ENCODE measurements at regions not wholly inside any gene's neighbourhood (a gene's known extent, or its start where the extent isn't known, plus 50 kb on each side); places are given as distances from the start of the nearest gene placed in this dataset.

DNA sequence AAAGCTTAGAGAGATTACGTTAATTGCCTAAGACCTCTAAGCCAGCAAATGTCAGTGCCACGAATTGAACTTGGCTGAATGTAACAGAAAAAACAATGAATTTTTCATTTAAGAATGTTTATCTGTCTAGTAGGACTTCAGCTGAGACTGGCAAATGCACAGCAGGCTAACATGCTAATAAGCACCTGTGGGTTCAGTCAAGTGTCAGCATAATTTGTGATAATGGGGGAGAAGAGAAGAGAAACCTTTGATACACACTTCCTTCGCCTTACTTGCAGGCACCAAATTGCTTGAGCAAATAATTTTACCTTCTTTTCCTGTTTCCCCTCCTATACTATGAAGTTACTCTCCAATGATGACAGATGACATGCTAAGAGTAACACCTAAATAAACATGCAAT, 1136.5 kb upstream of the SORCS1 start:
- peaks cover 13% of the 10 kb centered on the region for H3K9me3 Mint-ChIP-seq (ENCODE audit: low read depth)
- H3K4me1 Mint-ChIP-seq (ENCODE audit: low read depth), result no peaks in the 10 kb centered on the region
- H3K36me3 Mint-ChIP-seq, result no peaks in the 10 kb centered on the region
- H3K27me3 Mint-ChIP-seq, result no peaks in the 10 kb centered on the region
- H3K4me3 Mint-ChIP-seq, result no peak overlapping the region
- no peak overlapping the region for H3K27ac Mint-ChIP-seq

DNA sequence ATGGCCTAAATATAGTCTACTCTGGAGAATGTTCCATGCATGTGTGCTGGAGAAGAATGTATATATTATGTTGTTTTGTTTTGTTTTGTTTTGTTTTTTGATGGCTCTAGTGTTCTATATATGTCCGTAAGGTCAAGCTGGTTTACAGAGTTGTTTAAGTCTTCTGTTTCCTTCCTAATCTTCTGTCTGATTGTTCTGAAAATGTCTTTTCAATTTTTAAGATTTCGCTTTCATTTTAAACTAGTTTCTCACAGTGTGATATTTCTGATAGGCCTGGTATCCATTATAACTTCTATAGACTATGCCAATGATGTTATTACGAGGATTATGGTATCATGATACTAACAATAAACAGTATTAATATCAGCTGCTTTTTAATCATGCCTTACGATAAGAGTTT, 1126.3 kb upstream of the SORCS1 start:
- H3K27me3 Mint-ChIP-seq, result no peaks in the 10 kb centered on the region
- no peak overlapping the region for H3K27ac Mint-ChIP-seq
- no peaks in the 10 kb centered on the region for H3K36me3 Mint-ChIP-seq
- H3K9me3 Mint-ChIP-seq (ENCODE audit: low read depth), result peaks cover 13% of the 10 kb centered on the region
- no peak overlapping the region for H3K4me3 Mint-ChIP-seq
- no peaks in the 10 kb centered on the region for H3K4me1 Mint-ChIP-seq (ENCODE audit: low read depth)

DNA sequence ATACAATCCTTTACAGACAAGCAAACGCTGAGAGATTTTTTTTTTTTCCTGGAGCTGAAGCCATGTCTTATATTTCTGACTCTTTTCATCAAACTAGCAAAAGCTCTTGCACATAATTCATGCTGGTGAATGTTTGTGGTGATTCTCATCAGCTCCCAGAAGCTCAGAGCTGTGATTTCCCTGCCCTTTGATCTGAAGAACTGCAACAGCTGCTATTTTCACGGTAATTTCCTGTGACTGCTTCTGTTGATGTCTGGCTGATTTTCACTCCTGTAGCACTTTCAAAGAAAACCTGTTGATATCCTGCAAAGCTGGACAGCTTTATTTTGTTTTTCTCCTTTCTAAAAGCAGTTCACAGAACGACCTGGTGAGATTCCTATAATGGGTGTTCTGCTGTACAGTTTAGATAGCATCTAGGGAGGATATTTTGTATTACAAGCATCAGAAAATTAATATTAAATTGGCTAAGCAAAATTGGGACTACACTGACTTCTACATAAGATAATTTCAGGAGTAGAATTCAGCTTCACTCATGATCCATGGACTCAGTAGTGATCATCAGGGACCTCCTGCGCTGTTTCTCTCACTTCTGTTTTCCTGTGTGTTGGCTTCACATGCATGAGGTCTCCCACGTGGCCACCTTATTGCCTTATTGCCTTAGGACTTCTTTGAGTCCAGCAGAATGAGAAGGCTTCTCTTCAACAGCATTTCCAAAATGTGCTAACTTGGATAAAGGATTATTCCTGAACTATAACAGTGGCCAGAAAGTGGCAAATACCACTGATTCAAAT, 1111.6 kb upstream of the SORCS1 start:
- H3K27me3 Mint-ChIP-seq, result no peaks in the 10 kb centered on the region
- peaks cover 8% of the 10 kb centered on the region for H3K9me3 Mint-ChIP-seq (ENCODE audit: low read depth)
- no peaks in the 10 kb centered on the region for H3K4me1 Mint-ChIP-seq (ENCODE audit: low read depth)
- no peaks in the 10 kb centered on the region for H3K36me3 Mint-ChIP-seq
- H3K27ac Mint-ChIP-seq, result no peak overlapping the region
- no peak overlapping the region for H3K4me3 Mint-ChIP-seq

DNA sequence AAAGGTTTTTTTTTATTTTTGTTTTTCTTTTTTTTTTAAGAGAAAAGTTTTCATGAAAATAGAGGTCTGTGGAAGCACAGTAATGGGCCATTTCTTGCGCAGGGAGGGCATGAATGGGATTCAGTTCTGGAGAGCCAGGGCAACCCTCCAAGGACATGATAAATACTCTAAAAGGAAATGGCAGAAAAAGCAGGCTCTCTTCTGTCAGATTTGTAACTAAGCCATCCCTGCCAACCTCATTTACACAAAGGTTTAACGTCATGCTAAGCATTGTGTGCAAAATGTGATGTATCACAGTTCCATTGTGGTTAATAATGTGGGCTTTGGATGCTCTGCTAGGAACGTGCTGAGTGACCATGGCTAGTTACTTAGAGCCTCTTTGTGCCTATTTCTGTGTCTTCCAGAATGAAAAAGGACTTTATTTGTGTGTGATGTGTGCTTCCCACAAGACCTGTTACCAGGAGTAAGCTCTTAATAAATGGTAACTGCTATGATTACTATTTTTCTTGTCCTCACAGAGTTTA, 1095.9 kb upstream of the SORCS1 start:
- Mint-ChIP-seq H3K9me3 (ENCODE audit: low read depth) (no peaks in the 10 kb centered on the region), H3K36me3 (no peaks in the 10 kb centered on the region), H3K27ac (no peak overlapping the region), H3K4me3 (no peak overlapping the region), H3K4me1 (ENCODE audit: low read depth) (no peaks in the 10 kb centered on the region), H3K27me3 (no peaks in the 10 kb centered on the region)

DNA sequence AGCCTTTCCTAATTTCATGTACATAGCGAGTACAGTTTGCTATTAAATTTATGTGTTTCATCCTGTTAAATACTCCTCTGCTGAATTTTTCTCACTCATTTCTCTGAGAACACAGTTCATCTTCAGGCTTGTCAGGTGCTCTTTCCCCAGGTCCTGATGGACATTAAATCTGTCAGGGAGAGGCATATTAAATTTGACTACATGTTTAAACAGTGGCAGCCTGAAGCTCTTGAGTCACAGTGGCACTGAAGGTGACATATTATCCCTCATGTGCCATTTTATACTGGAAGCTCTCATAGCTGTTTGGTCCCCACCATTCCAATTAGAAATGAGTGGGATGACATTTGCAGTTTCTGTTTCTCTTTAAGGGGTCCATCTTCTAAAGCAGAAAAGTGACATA, 1089.6 kb upstream of the SORCS1 start:
- Mint-ChIP-seq H3K4me3 (no peak overlapping the region), H3K4me1 (ENCODE audit: low read depth) (no peaks in the 10 kb centered on the region), H3K27ac (no peak overlapping the region), H3K27me3 (no peaks in the 10 kb centered on the region), H3K9me3 (ENCODE audit: low read depth) (no peaks in the 10 kb centered on the region), H3K36me3 (no peaks in the 10 kb centered on the region)

DNA sequence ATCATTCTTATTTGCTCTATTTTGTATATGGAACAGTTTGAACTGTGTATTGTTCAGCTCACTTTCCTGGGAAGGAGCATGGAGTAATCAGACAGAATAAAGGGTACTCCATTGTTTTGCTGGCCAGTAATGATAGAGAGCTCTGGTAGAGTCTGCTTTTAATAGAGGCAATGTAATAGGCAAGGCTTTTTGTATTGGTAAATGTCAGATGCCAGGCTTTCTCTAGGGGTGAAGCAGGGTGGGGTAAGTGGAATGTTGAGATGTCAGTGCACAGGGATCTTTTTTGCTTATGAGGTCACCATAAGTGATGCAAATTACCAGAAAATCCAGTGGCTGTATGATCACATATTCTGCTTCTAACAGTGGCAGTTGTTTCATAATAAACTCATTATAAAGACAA, 1088.3 kb upstream of the SORCS1 start:
- H3K4me1 Mint-ChIP-seq (ENCODE audit: low read depth), result no peaks in the 10 kb centered on the region
- H3K4me3 Mint-ChIP-seq, result no peak overlapping the region
- no peaks in the 10 kb centered on the region for H3K36me3 Mint-ChIP-seq
- H3K27me3 Mint-ChIP-seq, result no peaks in the 10 kb centered on the region
- no peak overlapping the region for H3K27ac Mint-ChIP-seq
- no peaks in the 10 kb centered on the region for H3K9me3 Mint-ChIP-seq (ENCODE audit: low read depth)

DNA sequence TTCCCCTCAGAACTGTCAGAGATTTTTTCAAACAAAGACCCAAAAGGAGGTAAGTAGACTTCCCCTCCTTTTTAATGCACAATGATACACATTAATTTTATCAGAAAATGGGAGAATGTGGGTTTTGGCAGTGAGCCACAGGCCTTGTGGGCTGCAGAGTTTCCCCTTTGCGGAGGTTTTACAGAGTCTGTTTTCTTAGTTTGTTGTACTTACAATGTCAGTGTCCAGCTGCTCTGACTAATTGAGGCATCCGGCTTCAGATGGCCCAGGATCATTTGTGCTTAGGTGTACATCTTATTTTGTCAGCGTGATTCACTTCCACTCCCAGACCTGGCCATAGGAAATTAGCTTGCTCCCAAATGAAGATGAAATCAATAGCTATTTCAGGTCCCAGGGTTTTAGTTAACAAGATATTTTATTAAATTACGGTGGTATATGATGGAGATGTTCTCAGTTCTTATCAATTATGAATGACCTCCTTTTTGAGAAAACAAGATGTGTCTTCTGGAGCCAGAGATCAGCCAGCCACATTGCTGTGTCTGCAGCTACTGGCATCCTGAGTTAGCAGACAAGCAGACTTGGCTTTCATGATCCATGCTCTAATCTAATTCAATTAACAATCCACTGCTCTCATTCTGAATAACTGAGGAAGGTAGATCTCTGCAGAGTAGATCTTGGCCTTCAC, 1086.6 kb upstream of the SORCS1 start:
- no peak overlapping the region for H3K4me3 Mint-ChIP-seq
- no peaks in the 10 kb centered on the region for H3K36me3 Mint-ChIP-seq
- H3K9me3 Mint-ChIP-seq (ENCODE audit: low read depth), result no peaks in the 10 kb centered on the region
- H3K4me1 Mint-ChIP-seq (ENCODE audit: low read depth), result no peaks in the 10 kb centered on the region
- no peaks in the 10 kb centered on the region for H3K27me3 Mint-ChIP-seq
- no peak overlapping the region for H3K27ac Mint-ChIP-seq

DNA sequence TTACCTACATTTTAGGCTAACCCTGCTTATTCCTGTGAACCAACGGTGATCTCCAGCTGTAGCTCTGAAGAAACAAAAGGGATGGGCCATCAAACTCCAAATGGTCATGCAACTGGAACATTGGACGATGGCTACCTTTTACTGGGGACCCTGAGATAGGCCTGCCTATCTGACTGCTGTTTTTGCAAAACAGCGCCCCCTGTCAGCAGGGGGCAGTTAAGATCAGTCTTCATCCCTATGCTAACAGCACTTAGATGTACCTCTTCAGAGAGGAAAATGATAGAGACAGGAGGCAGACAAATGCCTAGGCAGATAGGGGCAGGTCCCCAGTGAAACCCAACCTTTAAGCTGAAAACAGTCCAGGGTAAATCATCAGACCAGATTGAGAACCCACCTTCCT, 1085.4 kb upstream of the SORCS1 start:
- Mint-ChIP-seq H3K4me1 (ENCODE audit: low read depth) (no peaks in the 10 kb centered on the region), H3K9me3 (ENCODE audit: low read depth) (no peaks in the 10 kb centered on the region), H3K4me3 (no peak overlapping the region), H3K36me3 (no peaks in the 10 kb centered on the region), H3K27me3 (no peaks in the 10 kb centered on the region), H3K27ac (no peak overlapping the region)

DNA sequence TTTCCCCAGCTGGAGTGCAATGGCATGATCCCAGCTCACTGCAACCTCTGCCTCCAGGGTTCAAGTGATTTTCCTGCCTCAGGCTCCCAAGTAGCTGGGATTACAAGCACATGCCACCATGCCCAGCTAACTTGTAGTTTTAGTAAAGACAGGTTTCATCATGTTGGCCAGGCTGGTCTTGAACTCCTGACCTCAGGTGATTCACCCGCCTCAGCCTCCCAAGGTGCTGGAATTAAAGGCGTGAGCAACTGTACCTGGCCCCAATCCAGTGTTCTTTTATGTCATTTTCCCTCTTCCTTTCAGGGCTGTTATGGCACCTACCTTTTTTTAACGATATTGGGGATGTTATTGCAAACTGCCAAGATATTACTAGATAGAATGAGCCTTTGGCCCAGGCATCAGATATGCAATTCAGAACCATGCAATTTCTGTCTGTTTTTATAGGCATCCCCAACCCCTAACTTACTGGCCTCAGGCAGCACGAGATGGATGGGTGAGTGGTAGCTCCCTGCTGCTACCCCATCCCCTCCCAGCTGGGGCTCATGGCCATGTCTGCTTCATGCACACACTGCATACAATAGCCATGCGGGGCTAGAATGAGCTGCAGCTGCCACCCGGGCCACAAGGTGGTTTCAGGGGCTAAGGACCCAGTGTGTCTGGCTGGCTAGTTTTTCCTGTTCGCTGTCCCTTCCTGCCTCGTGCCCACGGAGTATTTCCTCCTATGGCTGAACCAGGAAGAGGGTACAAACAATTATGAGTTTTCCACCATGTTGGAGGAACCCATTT, 1080.1 kb upstream of the SORCS1 start:
- H3K4me1 Mint-ChIP-seq (ENCODE audit: low read depth), result no peaks in the 10 kb centered on the region
- no peak overlapping the region for H3K27ac Mint-ChIP-seq
- peaks cover 12% of the 10 kb centered on the region for H3K9me3 Mint-ChIP-seq (ENCODE audit: low read depth)
- no peak overlapping the region for H3K4me3 Mint-ChIP-seq
- H3K27me3 Mint-ChIP-seq, result no peaks in the 10 kb centered on the region
- H3K36me3 Mint-ChIP-seq, result no peaks in the 10 kb centered on the region

DNA sequence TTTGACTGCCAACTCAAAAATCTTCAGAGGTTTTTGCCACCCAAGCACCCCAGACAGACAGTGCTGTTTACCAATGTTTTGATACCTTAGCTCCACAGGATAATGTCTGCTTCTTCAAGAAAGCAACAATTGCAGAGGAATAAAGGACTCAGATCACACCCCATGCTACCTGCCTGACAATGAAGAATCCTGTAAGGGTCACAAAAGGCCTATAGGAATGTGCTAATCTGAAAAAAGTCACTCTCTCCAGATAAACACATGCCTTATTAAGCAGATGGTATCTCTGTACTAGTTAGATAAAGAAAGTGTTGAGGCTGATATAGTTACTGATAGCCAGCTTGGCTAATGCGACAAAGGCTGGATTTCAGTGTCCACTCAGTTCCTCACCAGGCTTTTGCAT, 1076.7 kb upstream of the SORCS1 start:
- Mint-ChIP-seq H3K4me1 (ENCODE audit: low read depth) (no peaks in the 10 kb centered on the region), H3K27ac (no peak overlapping the region), H3K4me3 (no peak overlapping the region), H3K9me3 (ENCODE audit: low read depth) (peaks cover 12% of the 10 kb centered on the region), H3K27me3 (no peaks in the 10 kb centered on the region), H3K36me3 (no peaks in the 10 kb centered on the region)

DNA sequence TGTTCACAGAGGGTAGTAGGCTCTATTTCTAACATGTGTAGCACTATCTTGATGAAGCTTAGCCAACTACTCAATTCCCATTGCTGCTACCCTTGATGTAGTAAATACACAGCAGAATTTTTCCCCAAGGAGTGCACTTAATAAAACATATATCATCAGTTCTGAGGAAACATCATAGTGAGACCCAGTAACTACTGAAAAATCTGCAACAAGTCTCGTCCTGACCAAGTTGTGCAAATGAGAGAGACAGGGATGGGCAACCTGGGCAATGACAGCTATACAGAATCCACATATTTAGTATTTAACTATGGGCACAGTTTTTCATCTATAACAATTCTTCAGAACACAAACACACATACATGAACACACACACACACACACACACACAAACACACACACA, 1073.8 kb upstream of the SORCS1 start:
- Mint-ChIP-seq H3K4me3 (no peak overlapping the region), H3K4me1 (ENCODE audit: low read depth) (no peaks in the 10 kb centered on the region), H3K27me3 (no peaks in the 10 kb centered on the region), H3K36me3 (no peaks in the 10 kb centered on the region), H3K27ac (no peak overlapping the region), H3K9me3 (ENCODE audit: low read depth) (peaks cover 8% of the 10 kb centered on the region)

DNA sequence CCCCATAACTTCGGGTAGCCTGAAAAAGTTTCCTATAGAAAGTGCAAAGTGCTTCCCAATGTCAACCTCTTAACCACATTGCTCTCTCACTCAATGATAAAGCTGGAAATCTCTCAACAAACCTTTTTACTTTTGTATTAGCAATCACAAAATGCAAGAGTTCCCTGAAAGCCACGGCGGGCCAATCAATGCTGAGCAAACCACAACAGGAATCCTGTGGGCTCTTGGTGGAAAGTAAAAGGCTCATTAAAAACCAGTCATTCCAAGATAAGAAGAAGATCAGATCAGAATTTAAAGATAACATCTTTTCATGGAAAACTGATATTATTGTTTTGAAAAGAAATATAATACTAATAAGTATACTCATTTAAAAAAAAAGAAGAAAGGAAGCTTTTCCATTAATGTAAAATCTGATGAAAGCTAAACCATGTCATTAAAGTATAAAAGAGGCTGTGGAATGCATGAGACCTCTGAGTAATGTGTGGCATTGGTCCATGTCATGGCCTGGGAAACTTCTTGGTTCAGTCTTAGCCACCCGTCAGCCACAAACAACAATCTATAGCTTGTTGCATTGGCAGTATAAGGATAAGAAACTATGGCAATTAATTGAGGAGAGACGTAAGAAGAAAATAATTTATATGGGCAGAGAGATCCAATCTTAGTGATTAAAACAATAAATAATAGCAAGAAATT, 1066.1 kb upstream of the SORCS1 start:
- no peak overlapping the region for H3K27ac Mint-ChIP-seq
- H3K9me3 Mint-ChIP-seq (ENCODE audit: low read depth), result peaks cover 5% of the 10 kb centered on the region
- H3K36me3 Mint-ChIP-seq, result no peaks in the 10 kb centered on the region
- H3K4me3 Mint-ChIP-seq, result no peak overlapping the region
- no peaks in the 10 kb centered on the region for H3K4me1 Mint-ChIP-seq (ENCODE audit: low read depth)
- no peaks in the 10 kb centered on the region for H3K27me3 Mint-ChIP-seq

DNA sequence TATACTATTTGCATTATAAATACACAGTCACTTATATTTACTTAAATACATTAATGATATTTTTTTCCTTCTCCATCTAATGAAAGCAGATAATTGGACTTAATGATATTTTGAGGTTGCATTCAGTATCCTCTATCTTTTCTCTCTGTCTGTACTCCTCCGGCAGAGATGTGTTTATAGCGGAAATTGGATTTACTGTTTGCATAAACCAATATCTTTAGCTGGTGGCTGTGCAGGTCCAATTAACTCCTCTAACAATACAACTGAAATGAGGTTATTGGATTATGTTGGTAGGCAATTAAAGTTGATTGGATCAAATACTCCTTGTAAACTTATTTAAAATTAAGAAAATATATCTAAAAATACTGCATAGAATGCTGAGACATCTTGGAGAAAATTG, 1044.2 kb upstream of the SORCS1 start:
- H3K36me3 Mint-ChIP-seq, result no peaks in the 10 kb centered on the region

DNA sequence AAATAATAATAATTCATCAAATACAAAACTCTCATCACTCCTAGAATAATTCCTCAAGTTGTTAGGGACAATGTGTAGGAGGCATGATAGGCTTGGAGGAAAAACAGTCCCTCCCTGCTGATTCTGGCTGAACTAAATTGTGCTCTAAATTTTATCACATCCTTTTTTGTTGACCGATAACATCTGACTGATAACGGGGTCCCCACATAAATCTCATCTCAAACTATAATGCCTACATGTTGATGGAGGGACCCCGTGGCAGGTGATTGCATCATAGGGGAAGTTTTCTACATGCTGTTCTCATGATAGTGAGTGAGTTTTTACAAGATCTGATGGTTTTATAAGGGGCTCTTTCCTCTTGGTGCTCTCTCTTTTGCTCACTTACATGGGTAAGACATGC, 1043.5 kb upstream of the SORCS1 start:
- H3K4me3 Mint-ChIP-seq, result no peak overlapping the region

More for the DNA sequence above, 1044.2 kb upstream of the SORCS1 start:
- Mint-ChIP-seq H3K27me3 (no peaks in the 10 kb centered on the region), H3K9me3 (ENCODE audit: low read depth) (no peaks in the 10 kb centered on the region), H3K4me1 (ENCODE audit: low read depth) (no peaks in the 10 kb centered on the region), H3K27ac (no peak overlapping the region), H3K4me3 (no peak overlapping the region)

More for the DNA sequence above, 1043.5 kb upstream of the SORCS1 start:
- Mint-ChIP-seq H3K27me3 (no peaks in the 10 kb centered on the region), H3K27ac (no peak overlapping the region), H3K36me3 (no peaks in the 10 kb centered on the region), H3K9me3 (ENCODE audit: low read depth) (no peaks in the 10 kb centered on the region), H3K4me1 (ENCODE audit: low read depth) (no peaks in the 10 kb centered on the region)
